ENCODE measurements at regions not wholly inside any gene's neighbourhood (a gene's known extent, or its start where the extent isn't known, plus 50 kb on each side); places are given as distances from the start of the nearest gene placed in this dataset.
"Not testable (repeated sequence)": the region's sequence is repeated elsewhere in the genome, so short reads cannot be mapped to it uniquely, and the experiment has no call there.

- no peak for DNase-seq
Measured at GRCh38 chr3:30538791-30539190, 67.6 kb upstream of the TGFBR2 start.

DNA sequence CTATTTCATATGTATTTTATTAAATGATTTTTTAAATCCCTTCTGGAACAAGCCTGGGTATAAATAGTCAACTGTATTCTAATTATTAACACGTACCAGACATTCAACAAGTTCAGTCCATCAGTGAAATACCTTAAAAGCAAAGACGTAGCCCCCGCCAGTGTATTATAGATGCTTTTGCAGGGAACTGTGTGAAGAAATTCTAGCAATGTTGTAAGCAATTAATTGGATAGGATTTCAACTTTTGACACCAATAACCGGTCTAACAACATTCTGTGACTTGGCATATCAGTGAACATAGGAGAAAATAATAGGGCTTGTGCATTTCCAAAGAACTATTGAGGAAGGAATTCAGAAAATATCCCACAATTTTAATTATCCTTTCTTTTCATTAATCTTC, 67.2 kb upstream of the TGFBR2 start:
- DNase-seq = no peak

DNA sequence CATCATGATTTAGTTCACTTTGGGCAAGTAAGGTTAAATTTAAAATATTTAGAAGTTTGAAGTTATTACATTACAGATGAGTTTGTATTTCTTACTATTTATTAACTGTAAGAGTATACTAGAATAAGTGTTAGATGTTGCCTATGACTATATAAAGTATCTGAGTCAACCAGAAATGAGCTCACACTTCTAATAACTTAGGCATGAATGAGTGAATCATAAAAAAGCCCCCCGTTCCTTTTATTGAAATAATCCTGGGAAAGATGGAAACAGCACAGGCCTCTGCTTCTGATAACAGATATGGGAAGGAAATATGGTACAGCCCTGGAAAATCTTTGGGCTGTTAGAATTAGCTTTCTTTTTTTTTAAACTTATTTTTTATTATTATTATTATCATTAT, 66.6 kb upstream of the TGFBR2 start:
- DNase-seq = no peak

DNA sequence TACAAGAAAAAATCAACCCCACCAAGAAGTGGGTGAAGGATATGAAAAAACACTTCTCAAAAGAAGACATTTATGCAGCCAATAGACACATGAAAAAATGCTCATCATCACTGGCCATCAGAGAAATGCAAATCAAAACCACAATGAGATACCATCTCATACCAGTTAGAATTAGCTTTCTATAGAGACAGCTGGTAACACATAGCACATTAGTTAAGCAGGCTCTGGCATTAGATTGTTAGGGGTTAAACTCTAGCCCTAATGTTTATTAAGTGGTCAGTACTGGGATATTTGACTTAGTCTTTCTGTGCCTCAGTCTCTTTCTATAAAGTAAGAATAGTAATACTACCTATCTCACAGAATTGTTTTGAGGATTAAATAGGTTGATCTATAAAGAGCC, 65.2 kb upstream of the TGFBR2 start:
- DNase-seq = not testable (repeated sequence)

GRCh38 chr3:30542897-30543296, 63.5 kb upstream of the TGFBR2 start:
- no peak for DNase-seq

DNA sequence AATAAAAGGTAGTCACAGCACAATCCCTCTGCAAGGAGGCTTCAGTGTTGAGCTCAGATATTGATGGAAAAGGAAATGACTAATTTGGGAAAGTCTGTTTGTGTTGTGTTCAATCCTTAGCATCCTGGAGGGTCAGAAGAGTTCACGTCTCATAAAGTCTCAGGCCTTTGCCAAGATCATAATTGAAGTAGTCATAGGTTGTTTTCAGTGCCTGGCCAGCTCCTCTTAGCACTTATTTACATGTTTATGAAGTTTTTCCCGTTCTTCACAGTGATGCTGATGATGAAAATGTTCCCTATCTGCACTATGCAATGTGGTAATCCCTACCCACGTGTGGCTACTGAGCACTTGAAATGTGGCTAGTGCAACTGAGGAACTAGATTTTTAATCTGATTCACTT, 61.6 kb upstream of the TGFBR2 start:
- DNase-seq = no peak

DNA sequence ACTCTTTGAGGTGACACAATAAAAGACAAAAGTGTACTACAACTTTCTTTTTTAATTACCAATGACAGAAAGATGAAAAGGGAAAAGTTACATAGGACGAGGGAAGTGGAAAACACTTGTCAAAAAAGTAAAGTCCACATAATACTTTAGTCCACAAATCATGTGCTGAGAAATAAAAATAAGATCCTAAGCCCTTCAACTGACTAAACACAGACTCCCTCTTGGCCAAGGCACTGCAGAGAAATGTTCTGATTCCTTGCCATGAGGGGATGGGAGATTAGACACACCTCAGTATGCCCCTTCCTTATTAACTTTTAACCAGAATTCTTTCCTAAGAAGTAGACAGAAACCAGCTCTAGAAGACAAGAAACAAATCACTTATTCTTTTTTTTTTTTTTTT, 59.5 kb upstream of the TGFBR2 start:
- no peak for DNase-seq

GRCh38 chr3:30547716-30548115, 58.7 kb upstream of the TGFBR2 start:
- DNase-seq = no peak

DNA sequence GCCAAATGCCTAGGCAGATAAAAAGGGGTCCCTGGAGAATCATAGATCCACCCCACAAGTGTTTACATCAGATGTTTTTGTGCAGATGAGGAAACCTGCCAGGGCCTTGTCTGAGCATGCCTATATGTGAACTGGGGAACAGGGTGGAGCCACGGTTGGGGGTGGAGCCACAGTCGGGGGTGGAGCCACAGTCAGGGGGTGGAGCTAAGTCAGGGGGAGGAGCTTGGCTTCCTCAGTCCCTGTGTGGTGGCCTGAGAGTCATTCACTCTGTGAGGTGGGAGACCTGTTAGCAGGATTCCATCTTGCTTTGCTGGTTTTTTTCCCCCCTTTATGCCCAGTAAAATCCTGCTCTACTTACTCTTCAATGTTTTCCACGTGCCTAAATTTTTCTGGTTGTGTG, 57.8 kb upstream of the TGFBR2 start:
- DNase-seq = peak in 1 of 5 donors; percentile 2

- no peak for DNase-seq
Measured at GRCh38 chr3:30549600-30549999, 56.8 kb upstream of the TGFBR2 start.

GRCh38 chr3:30550246-30550645, 56.2 kb upstream of the TGFBR2 start:
- no peak for DNase-seq

DNA sequence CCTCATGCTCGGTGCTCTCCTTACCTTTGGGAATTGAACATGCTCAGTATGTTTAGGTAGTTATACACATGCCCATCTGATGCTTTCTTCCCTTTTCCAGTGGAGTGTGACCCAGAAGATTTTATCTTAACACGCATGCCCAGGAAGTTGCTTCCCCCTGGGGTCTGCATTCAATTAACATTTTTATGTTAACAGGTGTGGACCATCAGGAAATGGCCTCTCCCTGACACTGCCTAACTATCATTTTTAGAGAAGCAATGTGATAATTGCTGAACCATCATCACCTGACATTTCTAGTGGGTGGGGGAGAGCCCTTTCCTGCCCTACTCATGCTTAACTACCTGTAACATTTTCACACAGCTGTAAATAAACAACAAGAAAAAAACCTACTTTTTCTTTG, 55.1 kb upstream of the TGFBR2 start:
- no peak for DNase-seq

- DNase-seq = no peak
Measured at GRCh38 chr3:30551927-30552326, 54.5 kb upstream of the TGFBR2 start.

DNA sequence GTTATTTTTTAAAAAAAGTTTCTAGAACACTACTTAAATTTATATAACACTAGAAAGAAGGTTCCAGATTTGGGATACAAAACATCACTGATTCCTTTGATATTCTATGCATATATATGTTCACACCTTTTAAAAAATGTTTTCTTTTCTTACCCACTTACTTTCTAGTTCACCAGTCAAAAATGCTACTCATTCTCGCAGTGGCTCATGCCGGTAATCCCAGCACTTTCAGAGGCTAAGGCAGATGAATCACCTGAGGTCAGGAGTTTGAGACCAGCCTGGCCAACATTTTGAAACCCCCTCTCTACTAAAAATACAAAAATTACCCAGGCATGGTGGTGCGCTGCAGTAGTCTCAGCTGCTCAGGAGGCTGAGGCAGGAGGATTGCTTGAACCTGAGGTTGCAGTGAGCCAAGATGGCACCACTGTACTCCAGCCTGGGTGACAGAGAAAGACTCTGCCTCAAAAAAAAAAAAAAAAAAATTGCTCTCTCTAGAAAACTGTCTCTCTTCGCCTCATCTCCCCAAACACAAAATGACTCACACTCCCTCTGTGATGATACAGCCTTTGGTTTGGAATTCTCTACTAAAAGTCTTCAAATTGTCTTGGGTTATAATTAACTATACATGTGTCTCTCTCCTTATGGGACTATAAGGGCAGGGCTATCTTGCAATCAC, 52.6 kb upstream of the TGFBR2 start:
- DNase-seq = no peak

GRCh38 chr3:30554317-30554690, 52.1 kb upstream of the TGFBR2 start:
- no peak for DNase-seq

- DNase-seq = no peak
Measured at GRCh38 chr3:30555968-30556367, 50.4 kb upstream of the TGFBR2 start.

Data from T-helper 1 cell (primary cell).